OCI-LY7 (cell line): ENCODE measurements at regions not wholly inside any gene's neighbourhood (a gene's known extent, or its start where the extent isn't known, plus 50 kb on each side); places are given as distances from the start of the nearest gene placed in this dataset.

ENCODE experiments used
- EZH2phosphoT487 ChIP-seq: fragments of 200-600 bp; sonication (generic); IDR thresholded peaks from 2 replicates; pipeline ENCODE4 v1.6.1; 2018; ENCODE audit warnings: low read depth, borderline replicate concordance, mild to moderate bottlenecking, mixed run types, antibody characterized with exemption, low read length, moderate library complexity, mixed read lengths
- TF ChIP-seq, protein P1 (sequence below): fragments of 200-600 bp; sonication (generic); conservative IDR thresholded peaks from 2 replicates; pipeline ENCODE4 v1.5.1; 2014; ENCODE audit warnings: mild to moderate bottlenecking, antibody characterized with exemption, low read length, moderate library complexity, mixed read lengths

GRCh38 chr2:53148221-53148620 lies 619.4 kb upstream of the CHAC2 start:
- TF ChIP-seq, protein P1, sequence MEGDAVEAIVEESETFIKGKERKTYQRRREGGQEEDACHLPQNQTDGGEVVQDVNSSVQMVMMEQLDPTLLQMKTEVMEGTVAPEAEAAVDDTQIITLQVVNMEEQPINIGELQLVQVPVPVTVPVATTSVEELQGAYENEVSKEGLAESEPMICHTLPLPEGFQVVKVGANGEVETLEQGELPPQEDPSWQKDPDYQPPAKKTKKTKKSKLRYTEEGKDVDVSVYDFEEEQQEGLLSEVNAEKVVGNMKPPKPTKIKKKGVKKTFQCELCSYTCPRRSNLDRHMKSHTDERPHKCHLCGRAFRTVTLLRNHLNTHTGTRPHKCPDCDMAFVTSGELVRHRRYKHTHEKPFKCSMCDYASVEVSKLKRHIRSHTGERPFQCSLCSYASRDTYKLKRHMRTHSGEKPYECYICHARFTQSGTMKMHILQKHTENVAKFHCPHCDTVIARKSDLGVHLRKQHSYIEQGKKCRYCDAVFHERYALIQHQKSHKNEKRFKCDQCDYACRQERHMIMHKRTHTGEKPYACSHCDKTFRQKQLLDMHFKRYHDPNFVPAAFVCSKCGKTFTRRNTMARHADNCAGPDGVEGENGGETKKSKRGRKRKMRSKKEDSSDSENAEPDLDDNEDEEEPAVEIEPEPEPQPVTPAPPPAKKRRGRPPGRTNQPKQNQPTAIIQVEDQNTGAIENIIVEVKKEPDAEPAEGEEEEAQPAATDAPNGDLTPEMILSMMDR: no peak
- TF ChIP-seq EZH2phosphoT487: no peak
